ENCODE measurements at regions not wholly inside any gene's neighbourhood (a gene's known extent, or its start where the extent isn't known, plus 50 kb on each side); places are given as distances from the start of the nearest gene placed in this dataset.

- peaks cover 2% of the 10 kb centered on the region; the same call in 1 of the 2 replicates for H3K9me3 ChIP-seq (replicated peaks; ENCODE audit: control insufficient read depth, insufficient read depth, low read depth, low read length)
- H3K4me2 ChIP-seq (ENCODE audit: insufficient read depth, low read length), result no peak overlapping the region
- no peaks in the 10 kb centered on the region for H3K4me1 ChIP-seq (replicated peaks in 1 of 2; ENCODE audit: control insufficient read depth in 2 of 2, insufficient read depth in 2 of 2, low read length in 2 of 2)
- H2AFZ ChIP-seq (ENCODE audit: low read depth, low read length), result no peak overlapping the region
- no TSS peak for BruUV-seq (replicated peaks)
- POLR2A ChIA-PET, result no interaction called here
- H3K27ac ChIP-seq (ENCODE audit: extremely low read depth, low read depth, low read length), result no peak overlapping the region
- peak; percentile 10; the same call in 1 of the 2 replicates for TF ChIP-seq NFIC (IDR thresholded peaks at IDR 0.05)
- TF ChIP-seq HNRNPL (IDR thresholded peaks at IDR 0.05; ENCODE audit: low read depth, low read length), result no peak
- no peaks in the 10 kb centered on the region for H3K27me3 ChIP-seq (ENCODE audit: control insufficient read depth in 2 of 2, insufficient read depth in 2 of 2, low read length in 2 of 2)
- DNase-seq (ENCODE audit: extremely low read depth in 1 of 4, low spot score in 3 of 4), result no peak
- H4K20me1 ChIP-seq (replicated peaks; ENCODE audit: control insufficient read depth, insufficient read depth, low read length), result no peaks in the 10 kb centered on the region
- no peaks in the 10 kb centered on the region for H3K36me3 ChIP-seq (ENCODE audit: control insufficient read depth, insufficient read depth, low read length)
- ATAC-seq, result no peak
- no peaks in the 10 kb centered on the region for H3K79me2 ChIP-seq (ENCODE audit: control insufficient read depth, insufficient read depth, low read length)
- H3K9ac ChIP-seq (ENCODE audit: insufficient read depth in 1 of 2, low read depth in 2 of 2, low read length in 2 of 2), result no peak overlapping the region
- CTCF ChIA-PET (ENCODE audit: low intra/inter-chr PET ratio), result no interaction called here
- no peaks in the 10 kb centered on the region for H3K9me1 ChIP-seq (ENCODE audit: control insufficient read depth, insufficient read depth, low read length)
- no peak overlapping the region for H3K4me3 ChIP-seq
- in situ Hi-C loops (cut with MboI), result no loop called here
- 15% methylated on average over 4 of the region's 4 CpGs for WGBS (ENCODE audit: insufficient coverage, low coverage, missing lambda C conversion rate)
- FAIRE-seq, result no peak
- intact Hi-C loops (cut with micrococcal nuclease), result no loop called here
These were observed 377.7 kb downstream of the CYLC2 start for GRCh38 chr9:103372828-103373227.

- Histone ChIP-seq H3K27me3 (ENCODE audit: control insufficient read depth in 2 of 2, insufficient read depth in 2 of 2, low read length in 2 of 2) (no peaks in the 10 kb centered on the region), H4K20me1 (replicated peaks; ENCODE audit: control insufficient read depth, insufficient read depth, low read length) (no peaks in the 10 kb centered on the region), H3K9ac (ENCODE audit: insufficient read depth in 1 of 2, low read depth in 2 of 2, low read length in 2 of 2) (no peak overlapping the region), H3K9me3 (replicated peaks; ENCODE audit: control insufficient read depth, insufficient read depth, low read depth, low read length) (peaks cover 2% of the 10 kb centered on the region; the same call in 1 of the 2 replicates), H3K4me2 (ENCODE audit: insufficient read depth, low read length) (no peak overlapping the region), H3K9me1 (ENCODE audit: control insufficient read depth, insufficient read depth, low read length) (no peaks in the 10 kb centered on the region), H3K79me2 (ENCODE audit: control insufficient read depth, insufficient read depth, low read length) (no peaks in the 10 kb centered on the region), H3K4me3 (no peak overlapping the region), H2AFZ (ENCODE audit: low read depth, low read length) (no peak overlapping the region), H3K4me1 (replicated peaks in 1 of 2; ENCODE audit: control insufficient read depth in 2 of 2, insufficient read depth in 2 of 2, low read length in 2 of 2) (no peaks in the 10 kb centered on the region), H3K27ac (ENCODE audit: extremely low read depth, low read depth, low read length) (no peak overlapping the region), H3K36me3 (ENCODE audit: control insufficient read depth, insufficient read depth, low read length) (no peaks in the 10 kb centered on the region)
- CTCF ChIA-PET (ENCODE audit: low intra/inter-chr PET ratio), result no interaction called here
- FAIRE-seq, result no peak
- no peak for ATAC-seq
- POLR2A ChIA-PET, result no interaction called here
- intact Hi-C loops (cut with micrococcal nuclease) (no loop called here), in situ Hi-C loops (cut with MboI) (no loop called here)
- no TSS peak for BruUV-seq (replicated peaks)
- TF ChIP-seq SOX6 (IDR thresholded peaks at IDR 0.05) (no peak), ZNF717 (CRISPR knock-in tag; IDR thresholded peaks at IDR 0.05) (no peak), ARID2 (IDR thresholded peaks at IDR 0.05) (no peak), HDGF (IDR thresholded peaks at IDR 0.05) (no peak), ZBTB2 (IDR thresholded peaks at IDR 0.05) (no peak), MLX (CRISPR knock-in tag; conservative IDR thresholded peaks at IDR 0.05) (no peak), ERF (CRISPR knock-in tag; IDR thresholded peaks at IDR 0.05) (no peak), FOXP1 (CRISPR knock-in tag; IDR thresholded peaks at IDR 0.05) (no peak)
- DNase-seq (ENCODE audit: extremely low read depth in 1 of 4, low spot score in 3 of 4), result no peak
These were observed 382.5 kb downstream of the CYLC2 start for GRCh38 chr9:103377667-103378066.
